Neuronal stem cell (in vitro differentiated cells): ENCODE measurements at regions not wholly inside any gene's neighbourhood (a gene's known extent, or its start where the extent isn't known, plus 50 kb on each side); places are given as distances from the start of the nearest gene placed in this dataset.

Experiments
- DNase-seq: peaks from one replicate; pipeline ENCODE4 v3.0.0-alpha.2; 2013; ENCODE audit warnings: low spot score
- H2AFZ ChIP-seq: one replicate; pipeline ENCODE4 v1.6.1; 2013; ENCODE audit warnings: mild to moderate bottlenecking, low read length, inconsistent platforms
- H2AK5ac ChIP-seq: 2 replicates; pipeline ENCODE4 v1.6.1; 2013; ENCODE audit warnings: low read depth, mild to moderate bottlenecking, inconsistent platforms, low read length, moderate library complexity, mixed read lengths
- H2BK120ac ChIP-seq: 2 replicates; pipeline ENCODE4 v1.6.1; 2013; ENCODE audit warnings: low read depth, mild to moderate bottlenecking, inconsistent platforms, low read length, moderate library complexity, mixed read lengths
- H2BK12ac ChIP-seq: one replicate; pipeline ENCODE4 v1.6.1; 2013; ENCODE audit warnings: low read length, inconsistent platforms
- H2BK15ac ChIP-seq: 2 replicates; pipeline ENCODE4 v1.6.1; 2013; ENCODE audit warnings: mild to moderate bottlenecking, low read length, inconsistent platforms, mixed read lengths
- H2BK5ac ChIP-seq: one replicate; pipeline ENCODE4 v1.6.1; 2013; ENCODE audit warnings: inconsistent platforms, mild to moderate bottlenecking, low read length, moderate library complexity
- H3K14ac ChIP-seq: one replicate; pipeline ENCODE4 v1.6.1; 2013; ENCODE audit warnings: low read length, inconsistent platforms
- H3K18ac ChIP-seq: 2 replicates; pipeline ENCODE4 v1.6.1; 2013; ENCODE audit warnings: low read length, inconsistent platforms
- H3K23ac ChIP-seq: 2 replicates; pipeline ENCODE4 v1.6.1; 2013; ENCODE audit warnings: low read depth, mild to moderate bottlenecking, mixed read lengths, low read length, inconsistent platforms; ENCODE audit not compliant: poor library complexity
- H3K27ac ChIP-seq: replicated peaks from 3 replicates; pipeline ENCODE4 v1.5.1; 2013; ENCODE audit warnings: low read length, inconsistent platforms
- H3K27me3 ChIP-seq, 3 experiments: 2 replicates each; pipeline ENCODE4 v1.6.1; 2013; ENCODE audit warnings: low read length in 3 of 3, mild to moderate bottlenecking in 2 of 3, inconsistent platforms in 1 of 3, low read depth in 1 of 3, mixed read lengths in 1 of 3, moderate library complexity in 1 of 3; ENCODE audit not compliant: control insufficient read depth in 3 of 3, insufficient read depth in 3 of 3
- H3K36me3 ChIP-seq, 2 donors: replicated peaks in 1 of 2; 2 replicates each; pipeline ENCODE4 v1.6.1; 2013; ENCODE audit warnings: low read length in 2 of 2; ENCODE audit not compliant: control insufficient read depth in 2 of 2, insufficient read depth in 2 of 2
- H3K4ac ChIP-seq: 2 replicates; pipeline ENCODE4 v1.6.1; 2013; ENCODE audit warnings: inconsistent platforms, mild to moderate bottlenecking, low read length, moderate library complexity
- H3K4me1 ChIP-seq, 2 donors: 1 replicate in 1 of 2; 2 replicates in 1 of 2; pipeline ENCODE4 v1.6.1; 2013; ENCODE audit warnings: low read length in 2 of 2, low read depth in 1 of 2; ENCODE audit not compliant: control insufficient read depth in 2 of 2, insufficient read depth in 1 of 2
- H3K4me2 ChIP-seq: one replicate; pipeline ENCODE4 v1.6.1; 2013; ENCODE audit warnings: mild to moderate bottlenecking, low read length, inconsistent platforms; ENCODE audit not compliant: insufficient read depth, poor library complexity, severe bottlenecking
- H3K4me3 ChIP-seq, 2 donors: 2 replicates each; pipeline ENCODE4 v1.5.1; 2013; ENCODE audit warnings: low read length in 2 of 2, mild to moderate bottlenecking in 2 of 2, inconsistent platforms in 1 of 2, moderate library complexity in 1 of 2
- H3K79me1 ChIP-seq: one replicate; pipeline ENCODE4 v1.6.1; 2013; ENCODE audit warnings: low read depth, mild to moderate bottlenecking, inconsistent platforms, low read length, moderate library complexity
- H3K9ac ChIP-seq: one replicate; pipeline ENCODE4 v1.6.1; 2013; ENCODE audit warnings: mild to moderate bottlenecking, low read depth, low read length, inconsistent platforms; ENCODE audit not compliant: poor library complexity
- H3K9me3 ChIP-seq, 2 donors: replicated peaks in 1 of 2; 2 replicates each; pipeline versions ENCODE3 to v1.6.1; 2013; ENCODE audit warnings: low read length in 2 of 2, mild to moderate bottlenecking in 2 of 2, inconsistent platforms in 1 of 2, low read depth in 1 of 2, mixed read lengths in 1 of 2, moderate library complexity in 1 of 2; ENCODE audit not compliant: control insufficient read depth in 2 of 2, insufficient read depth in 1 of 2
- H4K8ac ChIP-seq: one replicate; pipeline ENCODE4 v1.6.1; 2013; ENCODE audit warnings: low read depth, mild to moderate bottlenecking, inconsistent platforms, low read length, moderate library complexity
- H4K91ac ChIP-seq: one replicate; pipeline ENCODE4 v1.6.1; 2013; ENCODE audit warnings: low read length, low read depth, mild to moderate bottlenecking, inconsistent platforms; ENCODE audit not compliant: poor library complexity
- WGBS, 2 donors: extraction: QIAGEN DNeasy Blood & Tissue Kit; methylation state at CpG; one replicate each; pipeline ENCODE4 v1.1.7; 2013; ENCODE audit warnings: missing lambda C conversion rate in 2 of 2, mixed read lengths in 1 of 2; ENCODE audit not compliant: insufficient read length in 2 of 2, insufficient replicate concordance in 1 of 2; ENCODE audit errors: extremely low coverage in 2 of 2; 5-methylcytosine and 5-hydroxymethylcytosine counted together

DNA sequence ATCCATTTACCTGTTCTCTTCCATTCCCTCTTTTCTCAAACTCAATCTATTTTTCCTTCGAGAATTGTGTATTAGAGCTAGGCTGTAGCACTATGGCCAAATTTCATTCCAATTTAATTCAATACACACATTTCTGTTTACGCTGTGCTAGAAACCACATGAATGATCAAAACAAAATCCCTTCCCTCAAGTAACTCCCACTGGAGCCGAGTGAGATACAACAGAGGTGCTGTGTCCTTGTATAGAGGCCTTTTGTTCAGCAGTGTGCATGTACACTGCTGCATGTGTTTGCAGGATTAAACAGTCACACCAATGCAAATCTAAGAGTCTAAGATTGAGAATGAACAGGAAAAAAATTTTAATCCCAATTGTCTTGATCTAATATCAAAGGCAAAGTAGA lies 734.2 kb downstream of the RAPGEF2 start:
- Histone ChIP-seq H3K79me1 (no peaks in the 10 kb centered on the region), H3K4me2 (no peak overlapping the region)
- DNase-seq, result no peak

DNA sequence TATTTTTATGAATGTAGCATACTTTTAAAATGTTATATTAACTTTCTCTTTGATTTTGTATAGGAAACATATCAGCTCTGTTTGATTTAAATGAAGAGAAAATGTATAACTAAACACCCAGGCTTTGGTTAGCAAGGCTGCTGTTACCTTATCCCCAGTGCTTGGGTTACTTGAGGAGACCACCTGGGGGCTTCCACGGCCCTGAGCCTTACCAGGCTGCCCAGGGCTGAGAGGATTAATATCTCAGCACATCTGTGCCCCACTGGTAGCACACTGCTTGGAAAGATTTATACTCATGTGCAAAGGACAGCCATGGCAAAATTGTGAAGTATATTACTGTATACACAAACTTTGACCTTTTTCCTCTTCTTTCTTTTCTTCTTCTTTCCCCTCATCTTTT lies 752.9 kb downstream of the RAPGEF2 start:
- Histone ChIP-seq H3K14ac (no peak overlapping the region), H3K9me3 (no peaks in the 10 kb centered on the region), H3K9ac (no peak overlapping the region), H3K36me3 (no peaks in the 10 kb centered on the region), H3K23ac (no peak overlapping the region), H3K27ac (no peak overlapping the region), H2AK5ac (no peak overlapping the region), H3K79me1 (no peaks in the 10 kb centered on the region), H2BK15ac (no peak overlapping the region), H2BK5ac (no peak overlapping the region), H4K8ac (no peak overlapping the region), H2AFZ (no peak overlapping the region), H3K4me3 (no peak overlapping the region), H3K4me1 (peaks cover 1 to 2% of the 10 kb centered on the region in 2 donors), H3K27me3 (no peaks in the 10 kb centered on the region), H3K4ac (no peak overlapping the region), H4K91ac (no peak overlapping the region), H2BK120ac (no peak overlapping the region), H3K18ac (no peak overlapping the region), H2BK12ac (no peak overlapping the region), H3K4me2 (no peak overlapping the region)
- no CpG with 5 or more reads among the region's 1 CpG for WGBS, 2 donors
- no peak for DNase-seq

More for the DNA sequence above, 734.2 kb downstream of the RAPGEF2 start:
- no peaks in the 10 kb centered on the region for H3K9me3 ChIP-seq
- no peak overlapping the region for H2BK12ac ChIP-seq
- H3K9ac ChIP-seq, result no peak overlapping the region
- no CpG with 5 or more reads among the region's 3 CpGs for WGBS, 2 donors
- H3K27me3 ChIP-seq, result no peaks in the 10 kb centered on the region
- H3K4ac ChIP-seq, result no peak overlapping the region
- H3K36me3 ChIP-seq, result no peaks in the 10 kb centered on the region
- no peak overlapping the region for H2BK5ac ChIP-seq
- H4K91ac ChIP-seq, result no peak overlapping the region
- H3K23ac ChIP-seq, result no peak overlapping the region
- H2AK5ac ChIP-seq, result no peak overlapping the region
- H2AFZ ChIP-seq, result no peak overlapping the region
- H3K14ac ChIP-seq, result no peak overlapping the region
- H2BK120ac ChIP-seq, result no peak overlapping the region
- no peak overlapping the region for H4K8ac ChIP-seq
- no peaks in the 10 kb centered on the region for H3K4me1 ChIP-seq
- H2BK15ac ChIP-seq, result no peak overlapping the region
- no peak overlapping the region for H3K27ac ChIP-seq
- no peak overlapping the region for H3K4me3 ChIP-seq
- H3K18ac ChIP-seq, result no peak overlapping the region

GRCh38 chr4:159856451-159856850 lies 753.6 kb downstream of the RAPGEF2 start:
- no peaks in the 10 kb centered on the region for H3K27me3 ChIP-seq
- no peak overlapping the region for H2BK12ac ChIP-seq
- H4K91ac ChIP-seq, result no peak overlapping the region
- no peak overlapping the region for H2BK120ac ChIP-seq
- no peak overlapping the region for H3K27ac ChIP-seq
- no peak overlapping the region for H2AK5ac ChIP-seq
- no peak overlapping the region for H2BK5ac ChIP-seq
- no peaks in the 10 kb centered on the region for H3K79me1 ChIP-seq
- no peak overlapping the region for H4K8ac ChIP-seq
- no peaks in the 10 kb centered on the region for H3K9me3 ChIP-seq
- no peak overlapping the region for H3K4me2 ChIP-seq
- no peak overlapping the region for H3K9ac ChIP-seq
- no peak overlapping the region for H3K4ac ChIP-seq
- no peak overlapping the region for H3K18ac ChIP-seq
- H3K23ac ChIP-seq, result no peak overlapping the region
- no CpG with 5 or more reads among the region's 5 CpGs for WGBS, 2 donors
- no peak for DNase-seq
- no peak overlapping the region for H2AFZ ChIP-seq
- no peak overlapping the region for H3K14ac ChIP-seq
- no peaks in the 10 kb centered on the region for H3K36me3 ChIP-seq
- no peak overlapping the region for H3K4me3 ChIP-seq
- peaks cover 1 to 2% of the 10 kb centered on the region in 2 donors for H3K4me1 ChIP-seq
- no peak overlapping the region for H2BK15ac ChIP-seq

GRCh38 chr4:159859656-159860148 lies 756.8 kb downstream of the RAPGEF2 start:
- Histone ChIP-seq H3K4me3 (no peak overlapping the region), H3K9me3 (no peaks in the 10 kb centered on the region), H2BK12ac (no peak overlapping the region), H3K27ac (no peak overlapping the region), H4K8ac (no peak overlapping the region), H2AFZ (no peak overlapping the region), H3K79me1 (no peaks in the 10 kb centered on the region), H3K4me2 (no peak overlapping the region), H3K18ac (no peak overlapping the region), H2BK5ac (no peak overlapping the region), H3K4ac (no peak overlapping the region), H3K4me1 (peaks cover 1 to 2% of the 10 kb centered on the region in 2 donors), H3K14ac (no peak overlapping the region), H3K27me3 (no peaks in the 10 kb centered on the region), H2BK120ac (no peak overlapping the region), H3K36me3 (no peaks in the 10 kb centered on the region), H2AK5ac (no peak overlapping the region), H4K91ac (no peak overlapping the region), H3K9ac (no peak overlapping the region), H2BK15ac (no peak overlapping the region), H3K23ac (no peak overlapping the region)
- WGBS, 2 donors, result no CpG with 5 or more reads among the region's 4 CpGs
- DNase-seq, result no peak
